Ascending aorta (tissue), 2 donors: ENCODE measurements at regions not wholly inside any gene's neighbourhood (a gene's known extent, or its start where the extent isn't known, plus 50 kb on each side); places are given as distances from the start of the nearest gene placed in this dataset.

Source experiments
- DNase-seq, 2 donors: peaks; one replicate each; pipeline ENCODE4 v3.0.0-alpha.2; 2019; ENCODE audit warnings: low spot score in 2 of 2
- H3K27ac ChIP-seq, 2 donors: fragments of 200-600 bp; sonication (generic); one replicate each; pipeline ENCODE4 v1.5.1; 2016 to 2017; ENCODE audit warnings: mild to moderate bottlenecking in 1 of 2
- H3K27me3 ChIP-seq: fragments of 200-600 bp; sonication (generic); one replicate; pipeline ENCODE4 v1.5.1; 2017
- H3K36me3 ChIP-seq, 2 donors: fragments of 200-600 bp; sonication (generic); one replicate each; pipeline ENCODE4 v1.5.1; 2016
- H3K4me1 ChIP-seq, 2 donors: fragments of 200-600 bp; sonication (generic); one replicate each; pipeline ENCODE4 v1.5.1; 2016 to 2017; ENCODE audit warnings: mild to moderate bottlenecking in 1 of 2
- H3K4me3 ChIP-seq, 2 donors: fragments of 200-600 bp; sonication (generic); one replicate each; pipeline ENCODE4 v1.5.1; 2016 to 2017; ENCODE audit warnings: mild to moderate bottlenecking in 1 of 2
- H3K9me3 ChIP-seq, 2 donors: fragments of 200-600 bp; sonication (generic); one replicate each; pipeline ENCODE4 v1.5.1; 2016
- intact Hi-C: fragments of 100-400 bp; cut with DNase I; formaldehyde crosslinking; loops from one replicate; pipeline ENCODE4 v1.15.1; 2023
- TF ChIP-seq, protein P1 (sequence below), 3 experiments: fragments of 200-600 bp in 2 of 3; fragments of 450-650 bp in 1 of 3; sonication (generic) in 2 of 3; IDR thresholded peaks; one replicate each; pipeline ENCODE4 v1.5.1; 2016 to 2019; ENCODE audit warnings: antibody characterized with exemption in 3 of 3, mild to moderate bottlenecking in 1 of 3, moderate library complexity in 1 of 3

GRCh38 chr13:67410645-67411044 lies 180.5 kb upstream of the PCDH9 start:
- Histone ChIP-seq H3K9me3 (no peaks in the 10 kb centered on the region), H3K4me3 (no peak overlapping the region), H3K27me3 (no peaks in the 10 kb centered on the region), H3K36me3 (no peaks in the 10 kb centered on the region), H3K4me1 (no peaks in the 10 kb centered on the region), H3K27ac (no peak overlapping the region)
- intact Hi-C loops = no loop called here
- no peak for DNase-seq
- TF ChIP-seq, protein P1, sequence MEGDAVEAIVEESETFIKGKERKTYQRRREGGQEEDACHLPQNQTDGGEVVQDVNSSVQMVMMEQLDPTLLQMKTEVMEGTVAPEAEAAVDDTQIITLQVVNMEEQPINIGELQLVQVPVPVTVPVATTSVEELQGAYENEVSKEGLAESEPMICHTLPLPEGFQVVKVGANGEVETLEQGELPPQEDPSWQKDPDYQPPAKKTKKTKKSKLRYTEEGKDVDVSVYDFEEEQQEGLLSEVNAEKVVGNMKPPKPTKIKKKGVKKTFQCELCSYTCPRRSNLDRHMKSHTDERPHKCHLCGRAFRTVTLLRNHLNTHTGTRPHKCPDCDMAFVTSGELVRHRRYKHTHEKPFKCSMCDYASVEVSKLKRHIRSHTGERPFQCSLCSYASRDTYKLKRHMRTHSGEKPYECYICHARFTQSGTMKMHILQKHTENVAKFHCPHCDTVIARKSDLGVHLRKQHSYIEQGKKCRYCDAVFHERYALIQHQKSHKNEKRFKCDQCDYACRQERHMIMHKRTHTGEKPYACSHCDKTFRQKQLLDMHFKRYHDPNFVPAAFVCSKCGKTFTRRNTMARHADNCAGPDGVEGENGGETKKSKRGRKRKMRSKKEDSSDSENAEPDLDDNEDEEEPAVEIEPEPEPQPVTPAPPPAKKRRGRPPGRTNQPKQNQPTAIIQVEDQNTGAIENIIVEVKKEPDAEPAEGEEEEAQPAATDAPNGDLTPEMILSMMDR (IDR thresholded peaks at IDR 0.05) = no peak

GRCh38 chr13:67408798-67409197 lies 178.7 kb upstream of the PCDH9 start:
- Histone ChIP-seq H3K27me3 (no peaks in the 10 kb centered on the region), H3K27ac (no peak overlapping the region), H3K36me3 (no peaks in the 10 kb centered on the region), H3K4me3 (no peak overlapping the region), H3K9me3 (no peaks in the 10 kb centered on the region), H3K4me1 (no peaks in the 10 kb centered on the region)
- intact Hi-C loops = no loop called here
- DNase-seq = no peak
- TF ChIP-seq, protein P1 (IDR thresholded peaks at IDR 0.05) = no peak

GRCh38 chr13:67402546-67402945 lies 172.4 kb upstream of the PCDH9 start:
- DNase-seq = no peak
- TF ChIP-seq, protein P1 (IDR thresholded peaks at IDR 0.05) = no peak
- intact Hi-C loops = no loop called here
- no peak overlapping the region for H3K4me3 ChIP-seq
- no peak overlapping the region for H3K27ac ChIP-seq
- no peaks in the 10 kb centered on the region for H3K9me3 ChIP-seq
- no peaks in the 10 kb centered on the region for H3K4me1 ChIP-seq
- H3K36me3 ChIP-seq = no peaks in the 10 kb centered on the region
- no peaks in the 10 kb centered on the region for H3K27me3 ChIP-seq

- intact Hi-C loops = no loop called here
- Histone ChIP-seq H3K27me3 (no peaks in the 10 kb centered on the region), H3K36me3 (no peaks in the 10 kb centered on the region), H3K27ac (no peak overlapping the region), H3K9me3 (no peaks in the 10 kb centered on the region), H3K4me3 (no peak overlapping the region), H3K4me1 (no peaks in the 10 kb centered on the region)
- TF ChIP-seq, protein P1 (IDR thresholded peaks at IDR 0.05) = no peak
- DNase-seq = no peak
Measured at GRCh38 chr13:67395577-67395976, 165.4 kb upstream of the PCDH9 start.

- DNase-seq = no peak
- TF ChIP-seq, protein P1 (IDR thresholded peaks at IDR 0.05) = no peak
- H3K27me3 ChIP-seq = no peaks in the 10 kb centered on the region
- no peaks in the 10 kb centered on the region for H3K9me3 ChIP-seq
- no peak overlapping the region for H3K4me3 ChIP-seq
- no peaks in the 10 kb centered on the region for H3K4me1 ChIP-seq
- no peak overlapping the region for H3K27ac ChIP-seq
- no peaks in the 10 kb centered on the region for H3K36me3 ChIP-seq
- intact Hi-C loops = no loop called here
Measured at GRCh38 chr13:67392014-67392413, 161.9 kb upstream of the PCDH9 start.

GRCh38 chr13:67390462-67391086 lies 160.4 kb upstream of the PCDH9 start:
- TF ChIP-seq, protein P1 (IDR thresholded peaks at IDR 0.05) = no peak
- intact Hi-C loops = no loop called here
- no peaks in the 10 kb centered on the region for H3K36me3 ChIP-seq
- H3K27me3 ChIP-seq = no peaks in the 10 kb centered on the region
- no peaks in the 10 kb centered on the region for H3K4me1 ChIP-seq
- no peak for DNase-seq
- H3K27ac ChIP-seq = no peak overlapping the region
- H3K9me3 ChIP-seq = no peaks in the 10 kb centered on the region
- H3K4me3 ChIP-seq = no peak overlapping the region
